GM12878 (cell line): ENCODE measurements at regions not wholly inside any gene's neighbourhood (a gene's known extent, or its start where the extent isn't known, plus 50 kb on each side); places are given as distances from the start of the nearest gene placed in this dataset.

Experiments used
- ATAC-seq: fragments of 200-7000 bp; cut with Tn5 transposase; 3 replicates; pipeline ENCODE4 v1.9.1; 2020; ENCODE audit warnings: mild to moderate bottlenecking, moderate library complexity
- BruUV-seq: library from RNA; stranded (reverse); fragments of 400-500 nt; replicated peaks from 2 replicates; lab custom pipeline; 2021; lab: Mats Ljungman, UMichigan
- CTCF ChIA-PET: fragments of 300-600 bp; sonication (Branson Sonifier 250); formaldehyde crosslinking; extraction: SDS; loops from one replicate; lab custom pipeline; 2021; ENCODE audit warnings: inconsistent platforms; lab: Yijun Ruan, JAX
- POLR2A ChIA-PET: fragments of 350-600 bp; formaldehyde crosslinking; extraction: SDS; loops from one replicate; lab custom pipeline; 2021; ENCODE audit warnings: inconsistent platforms; lab: Charles Lee
- RAD21 ChIA-PET: fragments of 300-600 bp; sonication (Branson Sonifier 250); formaldehyde crosslinking; loops from one replicate; lab custom pipeline; 2023; ENCODE audit warnings: antibody characterized with exemption; ENCODE audit not compliant: unreplicated experiment; lab: Charles Lee
- SMC1A ChIA-PET: fragments of 300-600 bp; sonication (Branson Sonifier 250); formaldehyde crosslinking; loops from one replicate; lab custom pipeline; 2023; ENCODE audit not compliant: unreplicated experiment, uncharacterized antibody; lab: Charles Lee
- DNase-seq: peaks from one replicate; pipeline ENCODE4 v3.0.0-alpha.2; 2011; ENCODE audit warnings: low read depth, low spot score
- FAIRE-seq: peaks from 3 replicates; lab custom pipeline; 2011; peaks lifted over from hg19 to GRCh38; lab: Jason Lieb, UNC
- H2AFZ ChIP-seq: 2 replicates; pipeline ENCODE4 v1.6.0; 2011; ENCODE audit warnings: low read depth, low read length, control low read depth; ENCODE audit not compliant: control insufficient read depth
- H3K27ac ChIP-seq: 2 replicates; pipeline ENCODE4 v1.5.1; 2011; ENCODE audit warnings: control low read depth; ENCODE audit not compliant: control insufficient read depth, insufficient read depth
- H3K27me3 ChIP-seq, 2 experiments: replicated peaks in 1 of 2; 2 replicates each; pipeline versions ENCODE4 v1.6.0 to v1.6.1; 2011; ENCODE audit warnings: low read length in 1 of 2; ENCODE audit not compliant: control insufficient read depth in 2 of 2, insufficient read depth in 2 of 2
- H3K36me3 ChIP-seq, 2 experiments: 2 replicates each; pipeline ENCODE4 v1.5.1; 2011; ENCODE audit warnings: low read length in 1 of 2; ENCODE audit not compliant: control insufficient read depth in 2 of 2, insufficient read depth in 2 of 2
- H3K4me1 ChIP-seq: 2 replicates; pipeline ENCODE4 v1.6.1; 2011; ENCODE audit warnings: mild to moderate bottlenecking, low read length, moderate library complexity, mixed read lengths; ENCODE audit not compliant: control insufficient read depth, insufficient read depth
- H3K4me2 ChIP-seq: 2 replicates; pipeline ENCODE4 v1.6.0; 2011; ENCODE audit warnings: control low read depth; ENCODE audit not compliant: control insufficient read depth, insufficient read depth
- H3K4me3 ChIP-seq: fragments of 200-600 bp; sonication (generic); 2 replicates; pipeline ENCODE4 v1.5.1; 2016
- H3K79me2 ChIP-seq: 2 replicates; pipeline ENCODE4 v1.6.0; 2011; ENCODE audit warnings: low read length; ENCODE audit not compliant: control insufficient read depth, insufficient read depth
- H3K9ac ChIP-seq: 2 replicates; pipeline ENCODE4 v1.8.0; 2011; ENCODE audit warnings: low read length, control low read depth, mixed read lengths; ENCODE audit not compliant: control insufficient read depth, insufficient read depth
- H3K9me3 ChIP-seq: replicated peaks from 3 replicates; pipeline ENCODE4 v1.5.1; 2011; ENCODE audit warnings: mild to moderate bottlenecking, low read length; ENCODE audit not compliant: control insufficient read depth, insufficient read depth
- H4K20me1 ChIP-seq: 2 replicates; pipeline ENCODE4 v1.6.0; 2011; ENCODE audit not compliant: control insufficient read depth, insufficient read depth
- ASH2L ChIP-seq: fragments of 300-600, 200-600 bp; sonication (generic); IDR thresholded peaks from 2 replicates; pipeline ENCODE4 v1.6.1; 2017; ENCODE audit warnings: low read depth, mild to moderate bottlenecking, borderline replicate concordance
- CBFB ChIP-seq: IDR thresholded peaks from 2 replicates; pipeline ENCODE4 v1.6.1; 2016; ENCODE audit warnings: antibody characterized with exemption, low read depth
- CBX5 ChIP-seq: sonication (generic); IDR thresholded peaks from 2 replicates; pipeline ENCODE4 v1.6.1; 2016; ENCODE audit warnings: low read depth, moderate library complexity, mild to moderate bottlenecking, inconsistent platforms
- IRF4 ChIP-seq: IDR thresholded peaks from 2 replicates; pipeline ENCODE4 v1.6.1; 2011; ENCODE audit warnings: low read depth, low read length
- KDM1A ChIP-seq: fragments of 200-600 bp; sonication (generic); IDR thresholded peaks from 2 replicates; pipeline ENCODE4 v1.6.1; 2016; ENCODE audit warnings: borderline replicate concordance
- MLLT1 ChIP-seq: fragments of 450-650 bp; IDR thresholded peaks from 2 replicates; pipeline ENCODE4 v1.6.1; 2016; ENCODE audit warnings: mild to moderate bottlenecking
- NFXL1 ChIP-seq: fragments of 450-650 bp; IDR thresholded peaks from 2 replicates; pipeline ENCODE4 v1.6.1; 2017; ENCODE audit warnings: antibody characterized with exemption, mild to moderate bottlenecking, borderline replicate concordance
- NKRF ChIP-seq: fragments of 450-650 bp; conservative IDR thresholded peaks from 2 replicates; pipeline ENCODE4 v1.6.1; 2017; ENCODE audit warnings: mild to moderate bottlenecking, moderate library complexity
- NR2C2 ChIP-seq: IDR thresholded peaks from 2 replicates; pipeline ENCODE4 v1.6.1; 2011; ENCODE audit warnings: borderline replicate concordance, low read depth; ENCODE audit not compliant: control insufficient read depth, insufficient read length
- PML ChIP-seq: IDR thresholded peaks from 2 replicates; pipeline ENCODE4 v1.6.1; 2012; ENCODE audit warnings: low read length, inconsistent platforms
- POLR2AphosphoS5 ChIP-seq: IDR thresholded peaks from 2 replicates; pipeline ENCODE4 v1.6.1; 2011; ENCODE audit warnings: mild to moderate bottlenecking, low read length, inconsistent platforms
- RAD51 ChIP-seq: fragments of 450-650 bp; IDR thresholded peaks from 2 replicates; pipeline ENCODE4 v1.6.1; 2016; ENCODE audit warnings: moderate library complexity, mild to moderate bottlenecking, inconsistent platforms
- SPI1 ChIP-seq: IDR thresholded peaks from 2 replicates; pipeline ENCODE4 v1.6.1; 2011; ENCODE audit warnings: low read depth, mild to moderate bottlenecking, low read length, moderate library complexity, borderline replicate concordance; ENCODE audit not compliant: insufficient read depth
- ZZZ3 ChIP-seq: IDR thresholded peaks from 2 replicates; pipeline ENCODE4 v1.6.1; 2011; ENCODE audit warnings: low read depth; ENCODE audit not compliant: control insufficient read depth, insufficient read length
- WGBS: methylation state at CpG from one replicate; pipeline ENCODE4 v1.1.6; 2016; ENCODE audit warnings: low lambda C conversion rate; ENCODE audit not compliant: insufficient replicate concordance, insufficient coverage; ENCODE audit errors: missing lambda C conversion rate; 5-methylcytosine and 5-hydroxymethylcytosine counted together
- in situ Hi-C: fragments of 300-500 bp; cut with MboI; formaldehyde crosslinking; loops from 9 replicates; pipeline ENCODE4 v1.14.3; 2018; ENCODE audit warnings: mixed read lengths
- intact Hi-C: fragments of 100-400 bp; cut with micrococcal nuclease; formaldehyde crosslinking; loops from one replicate; pipeline ENCODE4 v1.14.2; 2022; ENCODE audit not compliant: unreplicated experiment

- no TSS peak for BruUV-seq
- no peaks in the 10 kb centered on the region for H4K20me1 ChIP-seq
- no peak for FAIRE-seq
- H3K27me3 ChIP-seq: peaks cover 7 to 41% of the 10 kb centered on the region in 2 experiments
- H3K9me3 ChIP-seq: no peaks in the 10 kb centered on the region
- TF ChIP-seq SPI1: no peak
- TF ChIP-seq, all 136 proteins: peak for 0
- Histone ChIP-seq H3K27ac (no peak overlapping the region), H3K4me1 (no peaks in the 10 kb centered on the region; the same call in 1 of the 2 replicates), H3K4me3 (no peak overlapping the region), H3K9ac (no peak overlapping the region), H3K79me2 (no peaks in the 10 kb centered on the region), H3K4me2 (no peak overlapping the region), H3K36me3 (no peaks in the 10 kb centered on the region), H2AFZ (no peak overlapping the region)
- ChIA-PET CTCF (interaction anchor here (1.0 to 1.5 kb wide), 5 partner anchors 29 to 270 kb away, joined by 3 to 4 read pairs (median 3); no protein-coding TSS in a partner anchor), POLR2A (no interaction called here), SMC1A (interaction anchor here (1.1 kb wide), 1 partner anchor 270 kb away, joined by 3 read pairs; no protein-coding TSS in a partner anchor), RAD21 (interaction anchor here (1.4 kb wide), 1 partner anchor 249 kb away, joined by 4 read pairs; no protein-coding TSS in a partner anchor)
- 56% methylated on average over 5 of the region's 5 CpGs for WGBS
- intact Hi-C loops (no loop called here), in situ Hi-C loops (no loop called here)
- ATAC-seq (no peak), DNase-seq (no peak)
Measured at GRCh38 chr18:26653943-26654615, 105.7 kb upstream of the KCTD1 start.

GRCh38 chr18:26652501-26652900 is 104.1 kb upstream of the KCTD1 start:
- intact Hi-C loops: no loop called here
- no peak for ATAC-seq
- TF ChIP-seq CBFB: no peak
- TF ChIP-seq IRF4: no peak
- TF ChIP-seq RAD51: no peak
- no peak for TF ChIP-seq ZZZ3
- no peak for TF ChIP-seq POLR2AphosphoS5
- no peak for TF ChIP-seq KDM1A
- TF ChIP-seq ASH2L: no peak
- TF ChIP-seq NFXL1: no peak
- no peak for TF ChIP-seq NKRF
- no peak for TF ChIP-seq CBX5
- no peak for TF ChIP-seq NR2C2
- TF ChIP-seq PML: no peak
- no peak for TF ChIP-seq MLLT1

More at GRCh38 chr18:26652501-26652900, 104.1 kb upstream of the KCTD1 start:
- DNase-seq (no peak), FAIRE-seq (no peak)
- Histone ChIP-seq H3K36me3 (no peaks in the 10 kb centered on the region), H3K79me2 (no peaks in the 10 kb centered on the region), H3K4me3 (no peak overlapping the region), H3K27me3 (peaks cover 7 to 29% of the 10 kb centered on the region in 2 experiments), H3K4me1 (peaks cover 4% of the 10 kb centered on the region), H3K4me2 (no peak overlapping the region), H3K9ac (no peak overlapping the region), H3K9me3 (no peaks in the 10 kb centered on the region), H4K20me1 (no peaks in the 10 kb centered on the region), H3K27ac (no peak overlapping the region), H2AFZ (no peak overlapping the region)
- CTCF ChIA-PET: interaction anchor here (0.9 kb wide), 1 partner anchor 247 kb away, joined by 3 read pairs; no protein-coding TSS in a partner anchor
- in situ Hi-C loops: no loop called here
- POLR2A ChIA-PET: no interaction called here
- SMC1A ChIA-PET: interaction anchor here (1.7 kb wide), 1 partner anchor 247 kb away, joined by 6 read pairs; no protein-coding TSS in a partner anchor
- BruUV-seq: no TSS peak
- RAD21 ChIA-PET: interaction anchor here (0.6 to 1.1 kb wide), 2 partner anchors 104 to 246 kb away, joined by 3 read pairs; partner anchors contain the start of gene KCTD1
- WGBS: 84% methylated on average over 6 of the region's 6 CpGs
